ENCODE measurements at regions not wholly inside any gene's neighbourhood (a gene's known extent, or its start where the extent isn't known, plus 50 kb on each side); places are given as distances from the start of the nearest gene placed in this dataset.

DNA sequence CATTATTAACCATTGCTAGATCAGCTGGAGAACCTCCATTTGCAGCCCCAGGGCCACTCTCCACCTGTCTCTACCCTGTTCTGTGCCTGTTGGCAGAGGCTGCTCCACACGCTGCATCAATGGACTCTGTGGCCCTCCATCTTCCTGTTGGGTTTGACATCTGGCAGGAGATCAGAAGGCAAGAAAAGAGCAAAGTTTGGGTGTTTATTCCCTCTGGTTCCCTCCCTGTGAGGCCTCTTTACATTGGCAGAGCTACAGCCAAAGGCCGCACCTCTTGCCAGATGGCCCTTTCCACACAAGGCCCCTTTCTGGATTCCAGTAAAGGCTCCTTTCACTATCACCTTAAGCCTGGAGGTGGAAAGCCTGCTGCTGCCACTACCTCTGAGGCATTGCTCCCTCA, 110.9 kb upstream of the RND3 start:
- no peaks in the 10 kb centered on the region for H3K27me3 ChIP-seq (replicated peaks in 1 of 2; ENCODE audit: control insufficient read depth in 2 of 2, extremely low read depth in 1 of 2, insufficient read depth in 2 of 2, low read length in 1 of 2)
- no peak overlapping the region for H3K27ac Mint-ChIP-seq
- WGBS (ENCODE audit: insufficient coverage), result 20% methylated on average over 1 of the region's 2 CpGs
- no peaks in the 10 kb centered on the region for H3K27me3 Mint-ChIP-seq
- no peak overlapping the region for H3K27ac ChIP-seq (ENCODE audit: low read length)
- CTCF ChIA-PET, result no interaction called here
- H3K4me1 ChIP-seq (ENCODE audit: control insufficient read depth in 1 of 2, extremely low read depth in 1 of 2, insufficient read depth in 2 of 2, low read length in 2 of 2), result no peaks in the 10 kb centered on the region
- H3K4me3 Mint-ChIP-seq, result no peak overlapping the region
- no peaks in the 10 kb centered on the region for H3K4me1 Mint-ChIP-seq
- no peaks in the 10 kb centered on the region for H3K9me3 ChIP-seq
- POLR2A ChIA-PET, result no interaction called here
- no peaks in the 10 kb centered on the region for H3K9me3 Mint-ChIP-seq
- no peaks in the 10 kb centered on the region for H3K36me3 ChIP-seq (ENCODE audit: control insufficient read depth in 2 of 2, extremely low read depth in 1 of 2, insufficient read depth in 1 of 2, low read length in 1 of 2)
- H3K4me3 ChIP-seq (ENCODE audit: control insufficient read depth in 1 of 2, extremely low read depth in 1 of 2, low read length in 1 of 2), result no peak overlapping the region
- no peaks in the 10 kb centered on the region for H3K36me3 Mint-ChIP-seq
- DNase-seq (no peak), ATAC-seq (replicated peaks in 1 of 4) (no peak)

GRCh38 chr2:150595803-150596470, 108.5 kb upstream of the RND3 start:
- Histone ChIP-seq H3K27me3 (replicated peaks in 1 of 2; ENCODE audit: control insufficient read depth in 2 of 2, extremely low read depth in 1 of 2, insufficient read depth in 2 of 2, low read length in 1 of 2) (no peaks in the 10 kb centered on the region), H3K36me3 (ENCODE audit: control insufficient read depth in 2 of 2, extremely low read depth in 1 of 2, insufficient read depth in 1 of 2, low read length in 1 of 2) (no peaks in the 10 kb centered on the region), H3K4me1 (ENCODE audit: control insufficient read depth in 1 of 2, extremely low read depth in 1 of 2, insufficient read depth in 2 of 2, low read length in 2 of 2) (no peaks in the 10 kb centered on the region), H3K4me3 (ENCODE audit: control insufficient read depth in 1 of 2, extremely low read depth in 1 of 2, low read length in 1 of 2) (no peak overlapping the region), H3K9me3 (no peaks in the 10 kb centered on the region), H3K27ac (ENCODE audit: low read length) (no peak overlapping the region)
- no peaks in the 10 kb centered on the region for H3K9me3 Mint-ChIP-seq
- H3K27ac Mint-ChIP-seq, result no peak overlapping the region
- POLR2A ChIA-PET, result no interaction called here
- no peaks in the 10 kb centered on the region for H3K4me1 Mint-ChIP-seq
- no peak overlapping the region for H3K4me3 Mint-ChIP-seq
- no peaks in the 10 kb centered on the region for H3K27me3 Mint-ChIP-seq
- DNase-seq (no peak), ATAC-seq (replicated peaks in 1 of 4) (no peak)
- H3K36me3 Mint-ChIP-seq, result no peaks in the 10 kb centered on the region
- CTCF ChIA-PET, result interaction anchor here in 1 of 2 donors (0.7 kb wide), 1 partner anchor 1563 kb away, joined by 3 read pairs; no protein-coding TSS in a partner anchor
- WGBS (ENCODE audit: insufficient coverage), result 89% methylated on average over 3 of the region's 4 CpGs

- H3K4me1 Mint-ChIP-seq, result no peaks in the 10 kb centered on the region
- POLR2A ChIA-PET, result no interaction called here
- CTCF ChIA-PET, result no interaction called here
Measured at GRCh38 chr2:150594299-150594698, 106.8 kb upstream of the RND3 start.

GRCh38 chr2:150591496-150592285, 104.2 kb upstream of the RND3 start:
- no peak overlapping the region for H3K4me3 Mint-ChIP-seq
- Histone ChIP-seq H3K36me3 (ENCODE audit: control insufficient read depth in 2 of 2, extremely low read depth in 1 of 2, insufficient read depth in 1 of 2, low read length in 1 of 2) (no peaks in the 10 kb centered on the region), H3K4me1 (ENCODE audit: control insufficient read depth in 1 of 2, extremely low read depth in 1 of 2, insufficient read depth in 2 of 2, low read length in 2 of 2) (no peaks in the 10 kb centered on the region), H3K27me3 (replicated peaks in 1 of 2; ENCODE audit: control insufficient read depth in 2 of 2, extremely low read depth in 1 of 2, insufficient read depth in 2 of 2, low read length in 1 of 2) (no peaks in the 10 kb centered on the region), H3K27ac (ENCODE audit: low read length) (no peak overlapping the region), H3K4me3 (ENCODE audit: control insufficient read depth in 1 of 2, extremely low read depth in 1 of 2, low read length in 1 of 2) (no peak overlapping the region), H3K9me3 (no peaks in the 10 kb centered on the region)
- H3K9me3 Mint-ChIP-seq, result no peaks in the 10 kb centered on the region
- no peaks in the 10 kb centered on the region for H3K27me3 Mint-ChIP-seq
- ATAC-seq (replicated peaks in 1 of 4) (no peak), DNase-seq (no peak)
- WGBS (ENCODE audit: insufficient coverage), result no CpG with 5 or more reads among the region's 6 CpGs
- H3K36me3 Mint-ChIP-seq, result no peaks in the 10 kb centered on the region
- CTCF ChIA-PET, result interaction anchor here in 1 of 2 donors (0.6 kb wide), 2 partner anchors 162 to 1345 kb away, joined by 3 read pairs; no protein-coding TSS in a partner anchor
- H3K4me1 Mint-ChIP-seq, result no peaks in the 10 kb centered on the region
- no peak overlapping the region for H3K27ac Mint-ChIP-seq
- POLR2A ChIA-PET, result interaction anchor here in 1 of 2 donors (0.6 kb wide), 1 partner anchor 418 kb away, joined by 5 read pairs; no protein-coding TSS in a partner anchor

More at GRCh38 chr2:150594299-150594698, 106.8 kb upstream of the RND3 start:
- no peaks in the 10 kb centered on the region for H3K36me3 Mint-ChIP-seq
- Histone ChIP-seq H3K9me3 (no peaks in the 10 kb centered on the region), H3K27me3 (replicated peaks in 1 of 2; ENCODE audit: control insufficient read depth in 2 of 2, extremely low read depth in 1 of 2, insufficient read depth in 2 of 2, low read length in 1 of 2) (no peaks in the 10 kb centered on the region), H3K4me1 (ENCODE audit: control insufficient read depth in 1 of 2, extremely low read depth in 1 of 2, insufficient read depth in 2 of 2, low read length in 2 of 2) (no peaks in the 10 kb centered on the region), H3K4me3 (ENCODE audit: control insufficient read depth in 1 of 2, extremely low read depth in 1 of 2, low read length in 1 of 2) (no peak overlapping the region), H3K27ac (ENCODE audit: low read length) (no peak overlapping the region), H3K36me3 (ENCODE audit: control insufficient read depth in 2 of 2, extremely low read depth in 1 of 2, insufficient read depth in 1 of 2, low read length in 1 of 2) (no peaks in the 10 kb centered on the region)
- H3K27ac Mint-ChIP-seq, result no peak overlapping the region
- H3K27me3 Mint-ChIP-seq, result no peaks in the 10 kb centered on the region
- H3K9me3 Mint-ChIP-seq, result no peaks in the 10 kb centered on the region
- 75% methylated on average over 2 of the region's 5 CpGs for WGBS (ENCODE audit: insufficient coverage)
- no peak overlapping the region for H3K4me3 Mint-ChIP-seq
- ATAC-seq (replicated peaks in 1 of 4), result no peak
- DNase-seq, result no peak

DNA sequence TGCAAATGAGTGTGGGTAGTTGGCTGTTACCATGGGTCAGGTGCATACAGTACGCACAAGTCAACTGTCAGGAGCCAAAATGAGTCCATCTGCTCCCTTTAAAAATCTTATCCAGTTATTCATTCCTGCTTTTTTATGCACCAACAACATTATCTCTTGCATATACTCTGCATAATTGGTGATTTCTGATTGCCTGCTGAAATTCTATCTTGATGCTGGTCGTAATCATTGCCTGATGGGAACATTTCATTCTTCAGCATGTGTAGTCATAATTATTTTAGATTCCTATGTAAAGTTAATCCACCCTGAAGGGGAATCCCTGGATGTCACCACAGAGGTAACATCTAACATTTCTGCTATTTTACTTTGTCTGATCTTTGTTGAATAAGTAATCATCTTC, 102.2 kb upstream of the RND3 start:
- Mint-ChIP-seq H3K27ac (no peak overlapping the region), H3K9me3 (no peaks in the 10 kb centered on the region), H3K27me3 (no peaks in the 10 kb centered on the region), H3K4me3 (no peak overlapping the region), H3K4me1 (no peaks in the 10 kb centered on the region), H3K36me3 (no peaks in the 10 kb centered on the region)
- ChIA-PET CTCF (no interaction called here), POLR2A (no interaction called here)
- no peak overlapping the region for H3K27ac ChIP-seq (ENCODE audit: low read length)
- no peaks in the 10 kb centered on the region for H3K27me3 ChIP-seq (replicated peaks in 1 of 2; ENCODE audit: control insufficient read depth in 2 of 2, extremely low read depth in 1 of 2, insufficient read depth in 2 of 2, low read length in 1 of 2)
- DNase-seq, result no peak
- H3K36me3 ChIP-seq (ENCODE audit: control insufficient read depth in 2 of 2, extremely low read depth in 1 of 2, insufficient read depth in 1 of 2, low read length in 1 of 2), result no peaks in the 10 kb centered on the region
- ATAC-seq (replicated peaks in 1 of 4), result no peak
- WGBS (ENCODE audit: insufficient coverage), result no CpG with 5 or more reads among the region's 2 CpGs
- no peaks in the 10 kb centered on the region for H3K4me1 ChIP-seq (ENCODE audit: control insufficient read depth in 1 of 2, extremely low read depth in 1 of 2, insufficient read depth in 2 of 2, low read length in 2 of 2)
- no peaks in the 10 kb centered on the region for H3K9me3 ChIP-seq
- H3K4me3 ChIP-seq (ENCODE audit: control insufficient read depth in 1 of 2, extremely low read depth in 1 of 2, low read length in 1 of 2), result no peak overlapping the region

DNA sequence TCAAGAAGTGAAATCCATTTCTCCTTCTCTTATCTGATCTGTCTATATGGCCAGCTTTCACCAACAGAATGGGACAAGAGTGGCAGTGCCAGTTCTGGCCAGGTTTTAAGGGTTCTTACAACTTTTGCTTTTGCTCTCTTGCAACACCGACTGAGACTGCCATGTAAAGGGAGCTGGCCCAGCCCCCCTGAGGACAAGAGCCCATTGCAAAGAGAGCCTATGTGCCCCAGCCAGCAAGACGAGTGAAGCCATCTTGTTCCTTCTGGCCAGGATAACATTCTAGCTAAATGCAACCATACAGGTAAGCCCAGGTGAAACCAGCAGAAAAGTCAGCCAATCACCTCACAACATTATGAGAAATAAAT, 101.0 kb upstream of the RND3 start:
- ATAC-seq (replicated peaks in 1 of 4), result no peak
- no peak overlapping the region for H3K27ac Mint-ChIP-seq
- WGBS (ENCODE audit: insufficient coverage), result 85% methylated on average over 1 of the region's 2 CpGs
- H3K4me3 Mint-ChIP-seq, result no peak overlapping the region
- DNase-seq, result no peak
- no peaks in the 10 kb centered on the region for H3K27me3 Mint-ChIP-seq
- no peaks in the 10 kb centered on the region for H3K9me3 ChIP-seq
- no peaks in the 10 kb centered on the region for H3K4me1 Mint-ChIP-seq
- H3K36me3 ChIP-seq (ENCODE audit: control insufficient read depth in 2 of 2, extremely low read depth in 1 of 2, insufficient read depth in 1 of 2, low read length in 1 of 2), result no peaks in the 10 kb centered on the region
- no peaks in the 10 kb centered on the region for H3K4me1 ChIP-seq (ENCODE audit: control insufficient read depth in 1 of 2, extremely low read depth in 1 of 2, insufficient read depth in 2 of 2, low read length in 2 of 2)
- ChIA-PET POLR2A (no interaction called here), CTCF (no interaction called here)
- no peak overlapping the region for H3K4me3 ChIP-seq (ENCODE audit: control insufficient read depth in 1 of 2, extremely low read depth in 1 of 2, low read length in 1 of 2)
- H3K27ac ChIP-seq (ENCODE audit: low read length), result no peak overlapping the region
- peaks cover 0 to under 1% (median 0%) of the 10 kb centered on the region in 3 donors for H3K9me3 Mint-ChIP-seq
- H3K27me3 ChIP-seq (replicated peaks in 1 of 2; ENCODE audit: control insufficient read depth in 2 of 2, extremely low read depth in 1 of 2, insufficient read depth in 2 of 2, low read length in 1 of 2), result no peaks in the 10 kb centered on the region
- H3K36me3 Mint-ChIP-seq, result no peaks in the 10 kb centered on the region

Data from T-cell (primary cell).